H1 (cell line): ENCODE measurements at regions not wholly inside any gene's neighbourhood (a gene's known extent, or its start where the extent isn't known, plus 50 kb on each side); places are given as distances from the start of the nearest gene placed in this dataset.

Experiments
- BRCA1 ChIP-seq: IDR thresholded peaks from 2 replicates; pipeline ENCODE4 v1.6.1; 2012; ENCODE audit warnings: low read depth, low read length, improper control_type of control experiment
- CHD2 ChIP-seq: IDR thresholded peaks from 2 replicates; pipeline ENCODE4 v1.6.1; 2012; ENCODE audit warnings: low read length, improper control_type of control experiment
- CTCF ChIP-seq, 3 experiments: IDR thresholded peaks; 1 replicate in 2 of 3; 2 replicates in 1 of 3; pipeline versions ENCODE4 v1.5.1 to v1.6.1; 2011; ENCODE audit warnings: low read length in 3 of 3, mild to moderate bottlenecking in 3 of 3, inconsistent platforms in 2 of 3, low read depth in 1 of 3, moderate library complexity in 1 of 3; ENCODE audit not compliant: insufficient read depth in 1 of 3; ENCODE audit errors: control extremely low read depth in 1 of 3
- EP300 ChIP-seq, 2 experiments: IDR thresholded peaks; 1 replicate in 1 of 2; 2 replicates in 1 of 2; pipeline ENCODE4 v1.6.1; 2011 to 2012; ENCODE audit warnings: low read depth in 2 of 2, low read length in 2 of 2, mild to moderate bottlenecking in 2 of 2, borderline replicate concordance in 1 of 2, inconsistent platforms in 1 of 2, moderate library complexity in 1 of 2
- EZH2 ChIP-seq: fragments of 200-600 bp; sonication (generic); IDR thresholded peaks from 2 replicates; pipeline ENCODE4 v1.7.1; 2012; ENCODE audit warnings: low read depth, mild to moderate bottlenecking, moderate library complexity, low read length, inconsistent platforms; ENCODE audit not compliant: severe bottlenecking
- FOSL1 ChIP-seq: IDR thresholded peaks from 2 replicates; pipeline ENCODE4 v1.6.1; 2011; ENCODE audit warnings: mild to moderate bottlenecking, low read depth, low read length, moderate library complexity; ENCODE audit not compliant: insufficient read depth
- JUN ChIP-seq: IDR thresholded peaks from 2 replicates; pipeline ENCODE4 v1.6.1; 2011; ENCODE audit warnings: low read depth, mild to moderate bottlenecking, improper control_type of control experiment, low read length
- MAX ChIP-seq: IDR thresholded peaks from 2 replicates; pipeline ENCODE4 v1.6.1; 2012; ENCODE audit warnings: inconsistent platforms
- POLR2A ChIP-seq, 2 experiments: IDR thresholded peaks; 1 replicate in 1 of 2; 2 replicates in 1 of 2; pipeline ENCODE4 v1.6.1; 2011; ENCODE audit warnings: low read depth in 2 of 2, low read length in 2 of 2, mild to moderate bottlenecking in 2 of 2; ENCODE audit errors: control extremely low read depth in 1 of 2
- SIN3A ChIP-seq, 2 experiments: IDR thresholded peaks in 1 of 2; conservative IDR thresholded peaks in 1 of 2; 2 replicates each; pipeline ENCODE4 v1.6.1; 2011 to 2012; ENCODE audit warnings: low read length in 2 of 2, improper control_type of control experiment in 1 of 2, low read depth in 1 of 2, mild to moderate bottlenecking in 1 of 2
- SP1 ChIP-seq: IDR thresholded peaks from 2 replicates; pipeline ENCODE4 v1.6.1; 2011; ENCODE audit warnings: low read depth, low read length
- SP2 ChIP-seq: IDR thresholded peaks from 2 replicates; pipeline ENCODE4 v1.6.1; 2012; ENCODE audit warnings: mild to moderate bottlenecking, low read length, inconsistent platforms

DNA sequence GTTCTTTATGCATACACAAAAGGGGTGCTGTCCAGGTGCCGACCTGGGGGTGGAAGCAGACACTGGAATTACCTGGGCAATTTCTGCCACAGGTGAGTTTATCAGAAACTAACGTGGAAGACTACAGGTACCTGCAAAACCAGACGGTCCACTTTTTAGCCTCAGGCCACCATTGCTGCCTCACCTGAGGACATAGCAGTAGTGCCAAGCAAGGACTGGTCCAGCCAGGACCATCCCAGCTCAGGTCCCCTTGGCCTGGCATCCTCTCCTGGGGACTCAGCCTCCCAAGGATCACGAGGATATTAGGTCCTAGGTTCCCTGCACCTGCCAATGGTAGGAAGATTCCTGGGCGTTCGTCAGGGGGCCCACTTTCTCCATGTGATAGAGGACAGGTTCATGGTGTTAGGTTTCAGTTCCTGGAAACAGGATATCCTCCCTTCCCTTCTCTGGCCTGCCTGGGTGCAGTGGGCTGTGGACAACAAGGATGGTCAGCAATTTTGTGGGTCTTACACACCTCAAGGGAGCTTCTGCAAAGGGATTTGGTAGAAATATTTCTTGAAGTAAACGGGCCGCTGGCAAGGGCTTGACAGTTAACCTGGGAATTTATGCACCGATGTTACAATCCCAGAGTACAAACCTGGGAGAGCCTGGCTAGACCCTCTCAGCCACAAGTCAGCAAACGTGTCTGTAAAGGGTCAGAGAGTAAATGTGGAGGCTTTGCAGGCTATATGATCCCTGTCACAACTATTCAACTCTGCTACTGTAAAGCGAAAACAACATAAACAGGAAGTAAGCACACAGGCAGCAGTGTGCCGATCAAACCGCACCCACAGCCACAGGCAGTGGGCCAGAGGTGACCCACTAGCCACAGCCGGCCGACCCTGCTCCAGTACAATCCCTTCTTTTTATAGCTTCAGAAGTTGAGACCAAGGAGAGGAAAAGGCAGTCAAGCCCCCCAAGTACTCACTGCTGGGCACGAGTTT, 71.4 kb upstream of the RAB4A start:
- TF ChIP-seq SP2 (no peak), EP300 (IDR thresholded peaks at IDR 0.05; ENCODE audit: borderline replicate concordance in 1 of 2, low read depth in 2 of 2, low read length in 2 of 2) (no peak), MAX (peak; percentile 45), CTCF (IDR thresholded peaks at IDR 0.05; ENCODE audit: control extremely low read depth in 1 of 3, insufficient read depth in 1 of 3, low read depth in 1 of 3, low read length in 3 of 3) (no peak), SP1 (no peak), EZH2 (no peak), FOSL1 (no peak), BRCA1 (no peak), POLR2A (IDR thresholded peaks at IDR 0.05; ENCODE audit: control extremely low read depth in 1 of 2, low read depth in 2 of 2, low read length in 2 of 2) (no peak), JUN (no peak), SIN3A (conservative IDR thresholded peaks at IDR 0.05 in 1 of 2, IDR thresholded peaks at IDR 0.05 in 1 of 2; ENCODE audit: low read depth in 1 of 2, low read length in 2 of 2) (no peak), CHD2 (no peak)
